Thyroid gland (tissue), 4 donors: ENCODE measurements at regions not wholly inside any gene's neighbourhood (a gene's known extent, or its start where the extent isn't known, plus 50 kb on each side); places are given as distances from the start of the nearest gene placed in this dataset.
"Not testable (repeated sequence)": the region's sequence is repeated elsewhere in the genome, so short reads cannot be mapped to it uniquely, and the experiment has no call there.

Source experiments
- DNase-seq, 2 donors: peaks; one replicate each; pipeline ENCODE4 v3.0.0-alpha.2; 2019
- H3K27ac ChIP-seq, 3 donors: fragments of 200-600 bp; sonication (generic); 1 replicate in 2 of 3; 2 replicates in 1 of 3; pipeline ENCODE4 v1.5.1; 2016 to 2019; ENCODE audit warnings: mild to moderate bottlenecking in 1 of 3, moderate library complexity in 1 of 3
- H3K27me3 ChIP-seq: fragments of 200-600 bp; sonication (generic); one replicate; pipeline ENCODE4 v1.5.1; 2019
- H3K36me3 ChIP-seq, 2 donors: fragments of 200-600 bp; sonication (generic); one replicate each; pipeline ENCODE4 v1.5.1; 2016 to 2019
- H3K4me1 ChIP-seq, 2 donors: fragments of 200-600 bp; sonication (generic); one replicate each; pipeline ENCODE4 v1.5.1; 2017 to 2019
- H3K4me3 ChIP-seq, 3 donors: fragments of 200-600 bp; sonication (generic); replicated peaks in 1 of 3; 1 replicate in 2 of 3; 2 replicates in 1 of 3; pipeline ENCODE4 v1.5.1; 2016; ENCODE audit warnings: mild to moderate bottlenecking in 1 of 3
- H3K9me3 ChIP-seq: fragments of 200-600 bp; sonication (generic); one replicate; pipeline ENCODE4 v1.5.1; 2017
- POLR2A ChIP-seq, 2 donors: fragments of 450-650 bp; IDR thresholded peaks; one replicate each; pipeline ENCODE4 v1.6.1; 2017; ENCODE audit warnings: antibody characterized with exemption in 2 of 2, mild to moderate bottlenecking in 2 of 2, moderate library complexity in 1 of 2
- WGBS, 2 donors: methylation state at CpG; one replicate each; pipeline ENCODE4 v1.1.5; 2017; 5-methylcytosine and 5-hydroxymethylcytosine counted together
- intact Hi-C: fragments of 100-400 bp; cut with DNase I; formaldehyde crosslinking; loops from one replicate; pipeline ENCODE4 v1.15.1; 2023
- TF ChIP-seq, protein P1 (sequence below), 6 experiments: fragments of 200-600 bp in 3 of 6; fragments of 450-650 bp in 3 of 6; sonication (generic) in 3 of 6; IDR thresholded peaks; one replicate each; pipeline ENCODE4 v1.5.1; 2016 to 2019; ENCODE audit warnings: antibody characterized with exemption in 6 of 6, mild to moderate bottlenecking in 2 of 6, inconsistent platforms in 1 of 6, moderate library complexity in 1 of 6

DNA sequence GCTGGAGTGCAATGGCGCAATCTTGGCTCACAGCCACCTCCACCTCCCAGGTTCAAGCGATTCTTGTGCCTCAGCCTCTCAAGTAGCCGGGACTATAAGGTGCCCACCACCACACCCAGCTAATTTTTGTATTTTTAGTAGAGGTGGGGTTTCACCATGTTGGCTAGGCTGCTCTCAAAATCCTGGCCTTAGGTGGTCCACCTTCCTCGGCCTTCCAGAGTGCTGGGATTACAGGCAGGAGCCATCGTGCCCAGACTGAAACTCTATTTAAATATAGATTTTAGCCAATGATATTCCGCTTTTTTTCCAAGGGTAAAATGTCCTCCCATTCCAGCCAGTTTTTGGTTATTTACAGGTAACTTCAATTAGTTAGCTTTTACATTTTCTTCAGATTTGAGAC lies 79.4 kb upstream of the TPTE start:
- H3K4me3 ChIP-seq, H3K4me1 ChIP-seq, H3K27me3 ChIP-seq, intact Hi-C loops, H3K27ac ChIP-seq, DNase-seq, H3K36me3 ChIP-seq, H3K9me3 ChIP-seq: not testable (repeated sequence)
- WGBS, 2 donors = 64 to 68% methylated on average over 6 of the region's 6 CpGs
- TF ChIP-seq, protein P1, sequence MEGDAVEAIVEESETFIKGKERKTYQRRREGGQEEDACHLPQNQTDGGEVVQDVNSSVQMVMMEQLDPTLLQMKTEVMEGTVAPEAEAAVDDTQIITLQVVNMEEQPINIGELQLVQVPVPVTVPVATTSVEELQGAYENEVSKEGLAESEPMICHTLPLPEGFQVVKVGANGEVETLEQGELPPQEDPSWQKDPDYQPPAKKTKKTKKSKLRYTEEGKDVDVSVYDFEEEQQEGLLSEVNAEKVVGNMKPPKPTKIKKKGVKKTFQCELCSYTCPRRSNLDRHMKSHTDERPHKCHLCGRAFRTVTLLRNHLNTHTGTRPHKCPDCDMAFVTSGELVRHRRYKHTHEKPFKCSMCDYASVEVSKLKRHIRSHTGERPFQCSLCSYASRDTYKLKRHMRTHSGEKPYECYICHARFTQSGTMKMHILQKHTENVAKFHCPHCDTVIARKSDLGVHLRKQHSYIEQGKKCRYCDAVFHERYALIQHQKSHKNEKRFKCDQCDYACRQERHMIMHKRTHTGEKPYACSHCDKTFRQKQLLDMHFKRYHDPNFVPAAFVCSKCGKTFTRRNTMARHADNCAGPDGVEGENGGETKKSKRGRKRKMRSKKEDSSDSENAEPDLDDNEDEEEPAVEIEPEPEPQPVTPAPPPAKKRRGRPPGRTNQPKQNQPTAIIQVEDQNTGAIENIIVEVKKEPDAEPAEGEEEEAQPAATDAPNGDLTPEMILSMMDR (IDR thresholded peaks at IDR 0.05) = peak in 1 of 6 experiments; percentile 5

DNA sequence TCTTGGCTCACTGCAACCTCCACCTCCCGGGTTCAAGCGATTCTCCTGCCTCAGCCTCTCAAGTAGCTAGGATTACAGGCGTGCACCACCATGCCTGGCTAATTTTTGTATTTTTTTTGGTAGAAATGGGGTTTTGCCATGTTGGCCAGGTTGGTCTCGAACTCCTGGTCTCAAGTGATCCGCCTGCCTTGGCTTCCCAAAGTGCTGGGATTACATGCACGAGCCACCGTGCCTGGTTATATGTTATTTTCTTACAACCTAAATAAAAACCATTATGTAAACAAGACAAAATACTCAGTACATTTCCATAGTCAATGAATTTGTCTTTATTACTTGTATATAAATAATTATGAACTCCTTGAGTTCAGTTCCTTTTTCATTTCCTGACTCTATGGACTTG lies 75.7 kb upstream of the TPTE start:
- H3K9me3 ChIP-seq, intact Hi-C loops, H3K27ac ChIP-seq, H3K27me3 ChIP-seq, H3K36me3 ChIP-seq, H3K4me3 ChIP-seq, DNase-seq, H3K4me1 ChIP-seq: not testable (repeated sequence)
- 53 to 57% methylated on average over 7 of the region's 7 CpGs for WGBS, 2 donors

DNA sequence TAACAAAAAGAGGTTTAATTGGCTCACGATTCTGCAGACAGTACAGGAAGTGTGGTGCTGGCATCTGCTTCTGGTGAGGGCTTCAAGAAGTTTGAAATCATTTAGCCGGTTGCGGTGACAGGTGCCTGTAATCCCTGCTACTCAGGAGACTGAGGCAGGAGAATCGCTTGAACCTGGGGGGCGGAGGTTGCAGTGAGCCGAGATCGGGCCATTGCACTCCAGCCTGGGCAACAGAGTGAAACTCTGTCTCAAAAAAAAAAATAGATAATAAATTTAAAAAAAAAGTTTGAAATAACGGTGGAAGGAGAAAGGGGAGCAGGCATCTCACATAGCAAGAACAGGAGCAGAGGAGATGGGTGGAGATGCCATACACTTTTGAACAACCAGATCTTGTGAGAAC lies 71.9 kb upstream of the TPTE start:
- H3K27ac ChIP-seq, H3K9me3 ChIP-seq, H3K27me3 ChIP-seq, intact Hi-C loops, H3K4me1 ChIP-seq, H3K36me3 ChIP-seq, H3K4me3 ChIP-seq, DNase-seq: not testable (repeated sequence)
- 62 to 70% methylated on average over 8 of the region's 8 CpGs for WGBS, 2 donors
- TF ChIP-seq, protein P1 (IDR thresholded peaks at IDR 0.05) = peak in 1 of 6 experiments; percentile 4

DNA sequence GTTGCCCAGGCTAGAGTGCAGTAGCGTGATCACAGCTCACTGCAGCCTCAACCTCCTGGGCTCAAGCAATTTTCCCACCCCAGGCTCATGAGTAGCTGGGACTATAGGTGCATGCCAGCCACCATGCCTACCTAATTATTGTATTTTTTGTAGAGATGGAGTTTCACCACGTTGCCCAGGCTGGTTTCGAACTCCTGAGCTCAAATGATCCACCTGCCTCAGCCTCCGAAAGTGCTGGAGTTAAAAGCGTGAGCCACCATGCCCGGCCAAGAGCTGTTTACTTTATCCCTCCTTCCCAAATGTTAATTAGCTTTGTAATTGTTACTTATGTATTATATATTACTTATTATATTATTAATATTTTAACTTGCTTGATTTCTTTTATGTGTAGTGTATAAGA lies 70.1 kb upstream of the TPTE start:
- intact Hi-C loops, H3K27ac ChIP-seq, H3K27me3 ChIP-seq, H3K36me3 ChIP-seq, H3K9me3 ChIP-seq, H3K4me3 ChIP-seq, DNase-seq, H3K4me1 ChIP-seq: not testable (repeated sequence)
- 62 to 64% methylated on average over 6 of the region's 6 CpGs for WGBS, 2 donors

DNA sequence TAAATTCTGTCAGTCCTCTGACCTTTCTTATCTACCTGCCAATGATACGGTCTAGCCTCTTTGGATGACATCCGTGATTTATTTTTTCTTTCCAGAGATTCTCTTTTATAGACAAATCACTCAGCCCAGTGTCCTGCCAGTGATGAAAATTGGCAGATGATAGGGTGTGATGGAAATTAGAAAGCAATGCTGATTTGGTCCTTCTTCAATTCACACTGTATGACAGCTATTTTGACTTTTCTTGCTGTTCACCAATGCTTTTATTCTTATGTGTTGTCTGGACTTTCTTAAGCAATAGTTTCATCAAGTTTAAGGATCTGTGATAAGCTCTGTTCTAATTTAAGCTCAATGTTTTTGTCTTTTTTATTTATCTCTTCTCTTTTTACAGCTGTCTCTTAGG lies 63.6 kb upstream of the TPTE start:
- H3K4me3 ChIP-seq, H3K27me3 ChIP-seq, DNase-seq, H3K4me1 ChIP-seq, intact Hi-C loops, H3K9me3 ChIP-seq, H3K36me3 ChIP-seq, H3K27ac ChIP-seq: not testable (repeated sequence)
- WGBS, 2 donors = 22 to 37% methylated on average over 2 of the region's 2 CpGs

DNA sequence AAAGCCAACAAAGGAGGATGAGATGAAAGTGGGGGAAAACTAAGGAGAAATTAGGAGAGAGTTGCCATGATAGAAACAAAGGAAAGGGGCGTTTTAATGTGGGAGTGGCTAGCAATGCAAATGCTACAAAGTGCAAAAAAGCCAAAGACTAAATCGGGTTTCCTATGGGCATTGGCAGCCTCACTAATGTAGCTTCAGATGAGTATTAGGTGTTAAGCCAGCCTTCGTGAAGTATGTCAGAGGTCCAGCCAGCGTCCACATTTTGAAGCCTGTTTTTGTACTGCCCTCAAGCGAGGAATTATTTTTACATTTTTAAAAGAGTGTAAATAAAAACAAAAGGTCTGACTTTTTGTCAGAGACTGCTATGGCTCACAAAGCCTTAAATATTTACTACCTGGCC lies 60.4 kb upstream of the TPTE start:
- H3K27ac ChIP-seq = not testable (repeated sequence)
- 44 to 59% methylated on average over 5 of the region's 5 CpGs for WGBS, 2 donors

DNA sequence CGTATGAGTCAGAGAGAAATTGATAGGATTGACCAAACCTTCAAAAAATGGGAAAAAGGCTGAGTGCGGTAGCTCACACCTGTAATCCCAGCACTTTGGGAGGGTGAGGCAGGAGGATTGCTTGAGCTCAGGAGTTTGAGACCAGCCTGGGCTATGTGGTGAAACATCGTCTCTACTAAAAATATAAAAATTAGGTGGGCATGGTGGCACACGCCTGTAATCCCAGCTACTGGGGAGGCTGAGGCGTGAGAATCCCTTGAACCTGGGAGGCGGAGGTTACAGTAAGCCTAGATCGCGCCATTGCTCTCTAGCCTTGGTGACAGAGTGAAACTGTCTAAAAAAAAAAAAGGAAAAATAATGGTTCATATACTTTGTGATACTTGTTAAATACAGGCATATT lies 59.9 kb upstream of the TPTE start:
- intact Hi-C loops, DNase-seq, H3K9me3 ChIP-seq, H3K36me3 ChIP-seq, H3K27ac ChIP-seq, H3K4me3 ChIP-seq, H3K4me1 ChIP-seq, H3K27me3 ChIP-seq: not testable (repeated sequence)
- 59 to 65% methylated on average over 8 of the region's 8 CpGs for WGBS, 2 donors

More for the DNA sequence above, 60.4 kb upstream of the TPTE start:
- H3K4me3 ChIP-seq, H3K36me3 ChIP-seq, H3K9me3 ChIP-seq, H3K27me3 ChIP-seq, DNase-seq, H3K4me1 ChIP-seq, intact Hi-C loops: not testable (repeated sequence)

DNA sequence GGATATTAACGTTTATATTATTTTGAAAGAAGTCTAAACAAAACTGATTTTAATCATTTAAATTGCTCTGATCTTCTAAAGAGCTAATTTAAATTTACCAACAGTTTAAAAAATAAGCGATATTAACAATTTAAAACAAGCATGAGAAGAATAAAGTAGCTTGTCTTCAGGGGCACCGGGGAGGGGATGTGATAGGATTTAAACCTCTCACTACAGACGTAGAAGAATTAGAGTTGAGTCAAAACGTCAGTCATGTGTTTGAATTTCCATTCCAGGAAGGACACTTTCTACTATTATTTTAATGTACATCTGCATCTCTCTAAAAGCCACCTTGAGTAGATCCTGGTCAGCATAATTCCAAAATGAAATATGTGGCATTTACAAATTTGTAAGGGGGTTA lies 58.2 kb upstream of the TPTE start:
- intact Hi-C loops = no loop called here
- WGBS, 2 donors = 38 to 42% methylated on average over 5 of the region's 5 CpGs

More for the DNA sequence above, 58.2 kb upstream of the TPTE start:
- Histone ChIP-seq H3K27ac (no peak overlapping the region), H3K27me3 (no peaks in the 10 kb centered on the region), H3K36me3 (no peaks in the 10 kb centered on the region), H3K4me3 (no peak overlapping the region), H3K4me1 (no peaks in the 10 kb centered on the region), H3K9me3 (no peaks in the 10 kb centered on the region)
- DNase-seq = no peak
- TF ChIP-seq POLR2A (IDR thresholded peaks at IDR 0.05) = no peak
